Activated CD4-positive, alpha-beta T cell treated with anti-CD3 and anti-CD28 coated beads for 36 hours (primary cell): ENCODE measurements at regions not wholly inside any gene's neighbourhood (a gene's known extent, or its start where the extent isn't known, plus 50 kb on each side); places are given as distances from the start of the nearest gene placed in this dataset.
"Not testable (repeated sequence)": the region's sequence is repeated elsewhere in the genome, so short reads cannot be mapped to it uniquely, and the experiment has no call there.

ENCODE experiments used
- ATAC-seq: fragments of 200-7000 bp; cut with Tn5 transposase; one replicate; pipeline ENCODE4 v1.10.0; 2021; ENCODE audit warnings: mild to moderate bottlenecking, moderate library complexity
- CTCF ChIA-PET: fragments of 350-600 bp; sonication (Branson Sonifier 250); formaldehyde crosslinking; loops from one replicate; lab custom pipeline; 2021; ENCODE audit warnings: antibody characterized with exemption; lab: Charles Lee
- POLR2A ChIA-PET: fragments of 350-600 bp; sonication (Branson Sonifier 250); formaldehyde crosslinking; loops from one replicate; lab custom pipeline; 2021; ENCODE audit warnings: antibody characterized with exemption, inconsistent platforms; lab: Charles Lee
- DNase-seq: peaks from one replicate; pipeline ENCODE4 v3.0.0-alpha.2; 2020
- H3K27ac Mint-ChIP-seq: one replicate; pipeline ENCODE4 v1.8.0; 2021; ENCODE audit warnings: mixed read lengths
- H3K27me3 Mint-ChIP-seq: one replicate; pipeline ENCODE4 v1.8.0; 2021; ENCODE audit warnings: mixed read lengths
- H3K36me3 Mint-ChIP-seq: one replicate; pipeline ENCODE4 v1.8.0; 2021; ENCODE audit warnings: low read depth, mixed read lengths
- H3K4me1 Mint-ChIP-seq: one replicate; pipeline ENCODE4 v1.8.0; 2021; ENCODE audit warnings: mixed read lengths
- H3K4me3 Mint-ChIP-seq: one replicate; pipeline ENCODE4 v1.8.0; 2021; ENCODE audit warnings: mild to moderate bottlenecking, moderate library complexity, mixed read lengths
- H3K9me3 Mint-ChIP-seq: one replicate; pipeline ENCODE4 v1.8.0; 2021; ENCODE audit warnings: low read depth, mixed read lengths
- intact Hi-C, 2 experiments: fragments of 100-400 bp; cut with DNase I in 1 of 2; cut with micrococcal nuclease in 1 of 2; formaldehyde crosslinking; loops; one replicate each; pipeline versions ENCODE4 v1.14.2 to v1.15.1; 2022 to 2024; cut with DNase I, micrococcal nuclease

DNA sequence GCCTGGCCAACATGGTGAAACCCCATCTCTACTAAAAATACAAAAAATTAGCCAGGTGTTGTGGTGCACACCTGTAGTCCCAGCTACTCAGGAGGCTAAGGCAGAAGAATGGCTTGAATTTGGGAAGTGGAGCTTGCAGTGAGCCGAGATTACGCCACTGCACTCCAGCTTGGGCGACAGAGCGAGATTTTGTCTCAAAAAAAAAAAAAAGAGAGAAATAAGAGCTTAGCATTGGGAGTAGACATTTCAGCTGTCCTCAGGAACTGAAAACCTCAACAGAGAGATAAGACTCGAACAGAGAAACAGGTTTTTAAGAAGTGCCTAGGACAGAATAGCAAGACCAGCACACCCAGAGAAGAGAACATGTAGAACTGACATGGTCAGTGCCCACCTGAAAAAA is 262.6 kb upstream of the RAB4A start:
- H3K4me1 Mint-ChIP-seq, H3K4me3 Mint-ChIP-seq, POLR2A ChIA-PET, H3K27me3 Mint-ChIP-seq, intact Hi-C loops, H3K27ac Mint-ChIP-seq, ATAC-seq, H3K36me3 Mint-ChIP-seq, H3K9me3 Mint-ChIP-seq, DNase-seq: not testable (repeated sequence)
- CTCF ChIA-PET: interaction anchor here (0.7 kb wide), 1 partner anchor 142 kb away, joined by 3 read pairs; no protein-coding TSS in a partner anchor

DNA sequence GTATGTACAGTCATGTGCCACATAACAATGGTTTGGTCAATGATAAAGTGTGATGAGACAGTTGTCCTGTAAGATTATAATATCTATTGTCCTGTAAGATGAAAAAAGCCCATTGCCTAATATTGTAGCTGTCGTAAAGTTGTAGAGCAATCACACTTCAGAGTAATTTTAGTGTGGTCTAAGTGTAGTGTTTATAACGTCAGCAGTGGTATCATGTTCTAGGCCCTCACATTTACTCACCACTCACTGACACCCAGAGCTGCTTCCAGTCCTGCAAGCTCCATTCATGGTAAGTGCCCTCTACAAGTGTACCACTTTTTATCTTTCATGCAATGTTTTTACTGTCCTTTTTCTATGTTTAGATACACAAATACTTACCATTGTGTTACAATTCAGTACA is 259.9 kb upstream of the RAB4A start:
- H3K27me3 Mint-ChIP-seq: no peaks in the 10 kb centered on the region
- no peaks in the 10 kb centered on the region for H3K4me1 Mint-ChIP-seq
- intact Hi-C loops: no loop called here
- POLR2A ChIA-PET: no interaction called here
- no peaks in the 10 kb centered on the region for H3K9me3 Mint-ChIP-seq
- H3K36me3 Mint-ChIP-seq: no peaks in the 10 kb centered on the region
- H3K4me3 Mint-ChIP-seq: no peak overlapping the region
- ATAC-seq (no peak), DNase-seq (no peak)
- CTCF ChIA-PET: no interaction called here
- no peak overlapping the region for H3K27ac Mint-ChIP-seq

- ChIA-PET POLR2A (no interaction called here), CTCF (interaction anchor here (0.6 kb wide), 1 partner anchor 66 kb away, joined by 3 read pairs; no protein-coding TSS in a partner anchor)
- no peak overlapping the region for H3K27ac Mint-ChIP-seq
- intact Hi-C loops: no loop called here
- no peaks in the 10 kb centered on the region for H3K36me3 Mint-ChIP-seq
- no peaks in the 10 kb centered on the region for H3K4me1 Mint-ChIP-seq
- H3K9me3 Mint-ChIP-seq: no peaks in the 10 kb centered on the region
- ATAC-seq (no peak), DNase-seq (no peak)
- H3K4me3 Mint-ChIP-seq: no peak overlapping the region
- H3K27me3 Mint-ChIP-seq: no peaks in the 10 kb centered on the region
These were observed 258.1 kb upstream of the RAB4A start for GRCh38 chr1:229012823-229013222.

DNA sequence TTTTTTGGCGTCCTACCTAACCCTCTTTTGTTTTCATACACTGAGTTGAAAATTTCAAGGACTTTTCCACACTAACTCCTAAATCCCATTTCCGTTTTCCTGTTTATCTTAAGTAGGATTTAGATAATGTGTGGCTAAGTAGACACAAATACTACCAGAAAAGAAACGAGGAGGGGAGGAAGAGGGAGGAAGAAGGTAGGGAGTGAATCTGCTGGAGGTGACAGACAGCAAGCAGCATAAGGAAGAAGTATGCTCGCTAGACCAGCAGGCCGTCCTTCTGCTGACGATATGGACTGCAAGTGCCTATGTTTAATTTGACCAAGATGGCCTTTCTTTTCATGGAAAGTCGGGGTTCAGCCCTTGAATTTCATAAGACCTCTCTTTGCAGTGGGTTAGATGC is 256.9 kb upstream of the RAB4A start:
- Mint-ChIP-seq H3K4me1 (no peaks in the 10 kb centered on the region), H3K27me3 (no peaks in the 10 kb centered on the region), H3K27ac (no peak overlapping the region), H3K36me3 (no peaks in the 10 kb centered on the region), H3K9me3 (no peaks in the 10 kb centered on the region), H3K4me3 (no peak overlapping the region)
- POLR2A ChIA-PET: no interaction called here
- intact Hi-C loops: no loop called here
- no peak for DNase-seq
- ATAC-seq: no peak
- CTCF ChIA-PET: interaction anchor here (1.1 kb wide), 1 partner anchor 349 kb away, joined by 3 read pairs; no protein-coding TSS in a partner anchor

DNA sequence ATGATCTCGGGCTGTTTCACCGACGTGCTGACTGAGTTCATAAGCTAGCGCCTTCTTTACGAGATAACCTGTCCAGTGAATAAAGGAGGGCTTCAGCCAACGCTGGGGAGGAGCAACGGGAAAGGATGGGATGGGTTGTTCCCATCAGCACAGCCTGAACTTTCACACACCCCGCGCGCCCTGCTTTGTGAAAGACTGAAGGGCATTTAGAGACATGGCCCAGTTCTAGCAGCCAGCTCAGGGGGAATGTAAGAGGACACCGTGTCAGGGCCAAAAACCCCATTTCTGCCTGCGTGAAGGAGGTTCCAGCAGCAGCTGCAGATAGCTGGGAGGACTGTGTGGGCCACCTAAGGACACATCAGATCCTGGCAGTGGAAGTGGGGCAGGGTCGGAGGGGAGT is 255.1 kb upstream of the RAB4A start:
- Mint-ChIP-seq H3K36me3 (no peaks in the 10 kb centered on the region), H3K9me3 (no peaks in the 10 kb centered on the region), H3K4me1 (no peaks in the 10 kb centered on the region), H3K27ac (no peak overlapping the region), H3K27me3 (no peaks in the 10 kb centered on the region), H3K4me3 (no peak overlapping the region)
- POLR2A ChIA-PET: interaction anchor here (0.5 kb wide), 1 partner anchor 313 kb away, joined by 3 read pairs; no protein-coding TSS in a partner anchor
- no peak for DNase-seq
- intact Hi-C loops: no loop called here
- CTCF ChIA-PET: interaction anchor here (0.6 kb wide), 1 partner anchor 303 kb away, joined by 3 read pairs; no protein-coding TSS in a partner anchor
- no peak for ATAC-seq

DNA sequence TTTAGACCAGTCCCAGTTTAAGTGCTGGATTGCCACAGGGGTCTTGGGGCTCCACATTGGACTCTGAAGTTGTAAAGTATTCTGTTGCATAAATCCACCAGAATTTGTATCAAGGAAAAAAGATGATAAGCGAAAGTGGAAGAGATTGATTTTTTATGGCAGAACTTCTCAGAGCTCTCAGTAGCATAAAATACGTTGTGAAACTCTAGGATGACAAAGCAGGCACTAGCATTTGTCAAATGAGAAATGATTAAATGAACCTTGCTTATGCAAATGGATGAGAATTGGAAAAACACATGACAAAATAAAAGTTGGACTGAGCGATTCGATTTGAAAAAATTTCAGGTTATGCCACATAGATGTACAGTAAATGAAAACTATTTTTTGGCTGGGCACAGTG is 253.8 kb upstream of the RAB4A start:
- DNase-seq (no peak), ATAC-seq (no peak)
- intact Hi-C loops: no loop called here
- ChIA-PET POLR2A (no interaction called here), CTCF (interaction anchor here (0.7 kb wide), 1 partner anchor 20 kb away, joined by 3 read pairs; no protein-coding TSS in a partner anchor)
- no peaks in the 10 kb centered on the region for H3K27me3 Mint-ChIP-seq
- H3K9me3 Mint-ChIP-seq: no peaks in the 10 kb centered on the region
- H3K27ac Mint-ChIP-seq: no peak overlapping the region
- no peaks in the 10 kb centered on the region for H3K4me1 Mint-ChIP-seq
- no peaks in the 10 kb centered on the region for H3K36me3 Mint-ChIP-seq
- H3K4me3 Mint-ChIP-seq: no peak overlapping the region

GRCh38 chr1:229018674-229019295 is 252.1 kb upstream of the RAB4A start:
- Mint-ChIP-seq H3K4me3 (no peak overlapping the region), H3K4me1 (no peaks in the 10 kb centered on the region), H3K36me3 (no peaks in the 10 kb centered on the region), H3K9me3 (no peaks in the 10 kb centered on the region), H3K27me3 (no peaks in the 10 kb centered on the region), H3K27ac (no peak overlapping the region)
- DNase-seq: no peak
- ChIA-PET POLR2A (interaction anchor here (0.6 kb wide), 1 partner anchor 9 kb away, joined by 3 read pairs; no protein-coding TSS in a partner anchor), CTCF (no interaction called here)
- intact Hi-C loops: no loop called here
- ATAC-seq: no peak

DNA sequence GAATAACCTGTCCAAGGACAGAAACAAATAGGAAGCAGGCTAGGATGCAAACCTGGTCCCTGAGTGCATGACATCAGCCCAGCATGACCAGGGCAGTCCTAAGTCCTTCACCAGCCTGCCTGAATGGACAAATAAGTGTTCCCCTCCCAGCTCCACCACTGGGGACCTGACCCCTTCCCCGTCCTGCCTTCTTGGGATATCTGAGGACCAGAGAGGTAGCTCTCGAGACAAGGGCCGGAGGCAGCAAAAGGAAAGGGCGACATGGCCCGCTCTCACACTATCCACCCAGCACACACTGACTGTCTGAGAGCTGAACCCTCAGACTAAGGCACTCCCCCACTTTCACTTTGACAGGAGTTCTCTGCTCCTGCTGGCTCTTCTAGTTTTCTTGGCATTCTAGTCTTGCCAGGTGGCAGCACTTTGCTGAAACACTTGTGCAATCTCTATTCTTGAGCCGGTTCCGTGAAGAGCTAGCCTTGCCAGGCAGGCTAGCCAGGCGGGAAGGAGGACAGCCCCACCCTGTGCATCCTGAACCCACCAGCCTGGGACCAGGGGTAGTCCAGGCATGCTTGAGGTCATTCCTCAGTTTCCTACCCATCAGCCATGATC is 251.1 kb upstream of the RAB4A start:
- H3K36me3 Mint-ChIP-seq: no peaks in the 10 kb centered on the region
- H3K27ac Mint-ChIP-seq: no peak overlapping the region
- CTCF ChIA-PET: interaction anchor here (0.6 kb wide), 1 partner anchor 142 kb away, joined by 3 read pairs; no protein-coding TSS in a partner anchor
- no peak overlapping the region for H3K4me3 Mint-ChIP-seq
- no peak for DNase-seq
- no peaks in the 10 kb centered on the region for H3K27me3 Mint-ChIP-seq
- H3K9me3 Mint-ChIP-seq: no peaks in the 10 kb centered on the region
- intact Hi-C loops: no loop called here
- POLR2A ChIA-PET: no interaction called here
- peaks cover 1% of the 10 kb centered on the region for H3K4me1 Mint-ChIP-seq
- no peak for ATAC-seq

GRCh38 chr1:229021034-229021433 is 249.9 kb upstream of the RAB4A start:
- CTCF ChIA-PET: interaction anchor here (0.6 kb wide), 1 partner anchor 252 kb away, joined by 5 read pairs; no protein-coding TSS in a partner anchor
- H3K36me3 Mint-ChIP-seq, H3K4me1 Mint-ChIP-seq, H3K27me3 Mint-ChIP-seq, DNase-seq, ATAC-seq, POLR2A ChIA-PET, H3K4me3 Mint-ChIP-seq, intact Hi-C loops, H3K9me3 Mint-ChIP-seq, H3K27ac Mint-ChIP-seq: not testable (repeated sequence)

- intact Hi-C loops: no loop called here
- ATAC-seq: no peak
These were observed 248.1 kb upstream of the RAB4A start for GRCh38 chr1:229022595-229023333.

DNA sequence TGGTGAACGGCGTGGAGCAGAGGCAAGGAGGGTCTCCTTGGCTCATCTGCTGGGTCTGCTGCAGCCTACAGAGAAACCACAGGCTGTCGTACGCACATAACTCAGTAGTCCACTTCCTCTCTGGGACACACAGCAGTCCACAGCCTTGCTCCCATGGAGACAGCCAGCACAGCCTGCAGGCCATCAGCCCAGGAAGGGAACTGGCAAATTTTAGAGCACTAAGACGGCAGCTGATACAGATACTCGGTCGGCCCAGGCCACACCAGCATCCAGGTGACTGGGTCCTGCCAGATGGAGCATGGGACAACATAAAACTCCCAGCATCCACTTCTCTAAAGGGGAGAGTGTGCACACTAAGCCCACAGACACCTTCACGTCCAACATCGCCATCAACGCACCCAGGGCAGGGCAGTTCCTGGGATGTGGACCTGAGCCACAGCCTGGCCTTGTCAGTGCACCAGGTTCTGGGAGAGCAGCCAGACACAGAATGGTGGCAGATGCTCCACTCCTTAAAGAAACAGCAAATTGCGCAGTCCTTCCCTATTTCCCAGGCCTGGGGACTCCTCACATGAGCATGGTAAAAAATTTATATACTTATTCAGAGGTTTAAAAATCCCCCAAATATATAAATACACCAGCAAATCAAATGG is 247.1 kb upstream of the RAB4A start:
- H3K4me3 Mint-ChIP-seq: no peak overlapping the region
- POLR2A ChIA-PET: no interaction called here
- CTCF ChIA-PET: interaction anchor here (1.5 kb wide), 1 partner anchor 110 kb away, joined by 3 read pairs; no protein-coding TSS in a partner anchor
- DNase-seq (no peak), ATAC-seq (no peak)
- no peaks in the 10 kb centered on the region for H3K9me3 Mint-ChIP-seq
- no peak overlapping the region for H3K27ac Mint-ChIP-seq
- H3K36me3 Mint-ChIP-seq: no peaks in the 10 kb centered on the region
- peaks cover 2% of the 10 kb centered on the region for H3K27me3 Mint-ChIP-seq
- intact Hi-C loops: no loop called here
- H3K4me1 Mint-ChIP-seq: peaks cover 14% of the 10 kb centered on the region

More at GRCh38 chr1:229022595-229023333, 248.1 kb upstream of the RAB4A start:
- Mint-ChIP-seq H3K27me3 (peaks cover 2% of the 10 kb centered on the region), H3K4me1 (peaks cover 10% of the 10 kb centered on the region), H3K9me3 (no peaks in the 10 kb centered on the region), H3K27ac (no peak overlapping the region), H3K4me3 (no peak overlapping the region), H3K36me3 (no peaks in the 10 kb centered on the region)
- ChIA-PET POLR2A (no interaction called here), CTCF (interaction anchor here (1.5 kb wide), 1 partner anchor 109 kb away, joined by 3 read pairs; no protein-coding TSS in a partner anchor)
- DNase-seq: no peak
